ENCODE measurements at regions not wholly inside any gene's neighbourhood (a gene's known extent, or its start where the extent isn't known, plus 50 kb on each side); places are given as distances from the start of the nearest gene placed in this dataset.

- TF ChIP-seq POLR2A (IDR thresholded peaks at IDR 0.05) (no peak), CTCF (IDR thresholded peaks at IDR 0.05 in 4 of 5, conservative IDR thresholded peaks at IDR 0.05 in 1 of 5) (no peak)
Observed at GRCh38 chr3:88921986-88922385, 185.4 kb upstream of the EPHA3 start.
